Muscle layer of colon (tissue), 2 donors: ENCODE measurements at regions not wholly inside any gene's neighbourhood (a gene's known extent, or its start where the extent isn't known, plus 50 kb on each side); places are given as distances from the start of the nearest gene placed in this dataset.

Experiments used
- H3K27ac ChIP-seq: one replicate; pipeline ENCODE4 v1.7.0; 2013; ENCODE audit warnings: low read depth, mild to moderate bottlenecking, low read length, moderate library complexity
- H3K27me3 ChIP-seq, 2 donors: one replicate each; pipeline ENCODE4 v1.7.0; 2013; ENCODE audit warnings: low read length in 2 of 2, mild to moderate bottlenecking in 2 of 2; ENCODE audit not compliant: insufficient read depth in 2 of 2, control insufficient read depth in 1 of 2
- H3K36me3 ChIP-seq: one replicate; pipeline ENCODE4 v1.7.0; 2013; ENCODE audit warnings: mild to moderate bottlenecking, low read length; ENCODE audit not compliant: insufficient read depth
- H3K4me1 ChIP-seq: one replicate; pipeline ENCODE4 v1.7.0; 2013; ENCODE audit warnings: mild to moderate bottlenecking, low read length; ENCODE audit not compliant: insufficient read depth
- H3K4me3 ChIP-seq, 2 donors: one replicate each; pipeline ENCODE4 v1.7.0; 2013; ENCODE audit warnings: low read length in 2 of 2, low read depth in 1 of 2, mild to moderate bottlenecking in 1 of 2, moderate library complexity in 1 of 2
- H3K9ac ChIP-seq: one replicate; pipeline ENCODE4 v1.7.0; 2013; ENCODE audit warnings: low read length
- H3K9me3 ChIP-seq: one replicate; pipeline ENCODE4 v1.7.0; 2013; ENCODE audit warnings: mild to moderate bottlenecking, low read length
- donor health status: abdominal sarcoma.
- donor health status: Adenocarcinoma of cecum.

DNA sequence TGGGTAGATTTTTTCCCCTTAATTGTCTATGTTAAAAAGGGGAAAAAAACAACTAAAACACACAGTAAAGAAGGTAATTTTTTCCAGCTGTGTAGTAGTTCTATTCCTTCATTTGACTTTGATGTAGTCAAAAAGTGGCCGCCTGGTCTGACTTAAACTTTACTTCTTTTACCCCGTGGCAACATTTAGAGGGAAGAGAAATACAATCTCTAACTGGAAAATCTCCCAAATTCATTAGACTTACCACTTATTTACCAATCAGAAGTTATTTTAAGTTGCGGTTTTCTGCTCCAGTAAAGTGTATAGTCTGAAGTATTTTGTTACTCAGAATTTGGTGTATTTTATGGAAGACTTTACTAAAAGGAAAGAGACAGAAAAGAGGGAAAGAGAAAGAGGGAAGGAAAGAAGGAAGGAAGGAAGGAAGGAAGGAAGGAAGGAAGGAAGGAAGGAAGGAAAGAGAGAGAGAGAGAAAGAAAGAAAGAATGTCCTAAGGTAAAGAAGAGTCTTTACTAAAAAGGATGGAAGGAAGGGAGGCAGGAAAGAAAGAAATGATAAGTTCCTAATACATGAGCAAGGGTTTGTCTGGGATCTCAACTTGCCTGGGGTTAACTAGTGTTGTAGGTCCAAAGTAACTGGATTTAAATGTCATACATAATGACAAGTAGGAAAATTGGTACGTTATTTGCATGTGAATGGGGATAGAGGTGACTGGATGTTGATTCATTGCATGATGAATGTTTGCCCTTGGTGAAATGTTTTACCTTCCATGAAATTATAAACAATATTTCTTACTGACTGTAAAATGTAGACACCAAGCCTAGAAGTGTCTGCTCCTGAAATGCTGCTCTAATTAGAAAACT lies 135.1 kb downstream of the SAMD5 start:
- H3K9me3 ChIP-seq = no peaks in the 10 kb centered on the region
- H3K4me1 ChIP-seq = no peaks in the 10 kb centered on the region
- H3K27ac ChIP-seq = no peak overlapping the region
- H3K9ac ChIP-seq = no peak overlapping the region
- H3K27me3 ChIP-seq = no peaks in the 10 kb centered on the region
- no peak overlapping the region for H3K4me3 ChIP-seq
- no peaks in the 10 kb centered on the region for H3K36me3 ChIP-seq

GRCh38 chr6:147648916-147649315 lies 140.4 kb downstream of the SAMD5 start:
- Histone ChIP-seq H3K4me3 (no peak overlapping the region), H3K36me3 (no peaks in the 10 kb centered on the region), H3K27ac (no peak overlapping the region), H3K27me3 (no peaks in the 10 kb centered on the region), H3K4me1 (no peaks in the 10 kb centered on the region), H3K9ac (no peak overlapping the region), H3K9me3 (no peaks in the 10 kb centered on the region)

DNA sequence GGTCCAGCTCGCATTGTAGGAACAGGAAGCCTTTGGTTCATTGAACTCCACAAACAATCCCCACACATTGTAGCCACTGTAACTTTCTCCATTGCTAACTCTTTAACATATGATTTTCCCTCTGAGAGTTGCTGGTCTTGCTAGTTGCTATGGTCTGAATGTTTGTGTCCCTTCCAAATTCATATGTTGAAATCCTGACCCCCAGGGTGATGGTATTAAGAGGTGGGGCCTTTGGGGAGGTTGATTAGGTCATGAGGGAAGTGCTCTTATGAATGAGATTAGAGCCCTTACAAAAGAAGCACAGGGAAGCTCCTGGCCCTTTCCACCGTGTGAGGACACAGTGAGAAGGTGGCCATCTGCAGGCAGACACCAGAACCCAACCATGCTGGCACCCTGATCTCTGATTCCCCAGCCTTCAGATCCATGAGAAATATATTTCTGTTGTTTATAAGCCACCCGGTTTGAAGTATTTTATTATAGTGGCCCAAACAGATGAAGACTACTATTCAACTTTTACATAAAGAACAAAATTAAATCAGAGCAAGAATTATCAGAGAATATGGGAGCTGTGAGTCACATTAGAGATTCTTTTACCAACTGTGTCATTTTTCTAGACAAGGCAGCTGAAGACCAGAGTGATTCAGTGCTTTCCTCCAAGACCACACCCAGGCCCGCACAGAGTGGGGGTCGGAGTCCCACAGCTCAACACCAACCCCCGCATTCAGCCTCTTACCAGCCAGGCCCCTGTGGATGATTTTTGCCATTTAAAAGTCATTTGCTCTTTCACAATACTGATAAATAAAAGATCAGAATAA lies 143.0 kb downstream of the SAMD5 start:
- Histone ChIP-seq H3K4me1 (no peaks in the 10 kb centered on the region), H3K36me3 (no peaks in the 10 kb centered on the region), H3K4me3 (no peak overlapping the region), H3K9me3 (no peaks in the 10 kb centered on the region), H3K27ac (no peak overlapping the region), H3K9ac (no peak overlapping the region), H3K27me3 (no peaks in the 10 kb centered on the region)

DNA sequence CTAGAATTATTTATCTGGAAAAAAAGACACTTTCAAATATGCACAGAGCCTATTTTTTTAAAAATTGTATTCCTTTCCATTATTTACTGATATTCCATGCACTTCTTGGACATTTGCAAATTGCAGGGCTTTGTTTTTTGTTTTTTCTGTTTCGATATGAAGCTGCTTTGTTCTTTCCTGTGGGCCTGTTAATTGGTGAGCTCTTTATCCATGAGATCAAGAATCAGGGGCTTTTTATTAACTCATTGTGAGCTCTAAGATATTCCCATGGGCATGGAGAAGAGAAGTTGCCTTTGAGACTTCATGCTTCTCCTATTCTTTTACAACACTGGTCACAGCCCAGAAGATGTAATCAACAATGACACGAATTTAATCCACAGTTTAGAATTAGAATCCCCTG lies 145.1 kb downstream of the SAMD5 start:
- no peak overlapping the region for H3K27ac ChIP-seq
- H3K4me3 ChIP-seq = no peak overlapping the region
- H3K36me3 ChIP-seq = no peaks in the 10 kb centered on the region
- H3K4me1 ChIP-seq = no peaks in the 10 kb centered on the region
- no peak overlapping the region for H3K9ac ChIP-seq
- H3K9me3 ChIP-seq = no peaks in the 10 kb centered on the region
- H3K27me3 ChIP-seq = no peaks in the 10 kb centered on the region

GRCh38 chr6:147654103-147654845 lies 145.8 kb downstream of the SAMD5 start:
- Histone ChIP-seq H3K9me3 (no peaks in the 10 kb centered on the region), H3K4me1 (no peaks in the 10 kb centered on the region), H3K27me3 (no peaks in the 10 kb centered on the region), H3K27ac (no peak overlapping the region), H3K9ac (no peak overlapping the region), H3K4me3 (no peak overlapping the region), H3K36me3 (no peaks in the 10 kb centered on the region)

- H3K4me1 ChIP-seq = no peaks in the 10 kb centered on the region
- H3K9ac ChIP-seq = no peak overlapping the region
- no peaks in the 10 kb centered on the region for H3K36me3 ChIP-seq
- no peak overlapping the region for H3K4me3 ChIP-seq
- no peaks in the 10 kb centered on the region for H3K9me3 ChIP-seq
- H3K27me3 ChIP-seq = no peaks in the 10 kb centered on the region
- H3K27ac ChIP-seq = no peak overlapping the region
Observed at GRCh38 chr6:147660334-147661311, 152.1 kb downstream of the SAMD5 start.

GRCh38 chr6:147662646-147663045 lies 154.2 kb downstream of the SAMD5 start:
- H3K4me3 ChIP-seq = no peak overlapping the region
- H3K4me1 ChIP-seq = no peaks in the 10 kb centered on the region
- H3K27ac ChIP-seq = no peak overlapping the region
- no peak overlapping the region for H3K9ac ChIP-seq
- no peaks in the 10 kb centered on the region for H3K36me3 ChIP-seq
- no peaks in the 10 kb centered on the region for H3K27me3 ChIP-seq
- H3K9me3 ChIP-seq = no peaks in the 10 kb centered on the region

DNA sequence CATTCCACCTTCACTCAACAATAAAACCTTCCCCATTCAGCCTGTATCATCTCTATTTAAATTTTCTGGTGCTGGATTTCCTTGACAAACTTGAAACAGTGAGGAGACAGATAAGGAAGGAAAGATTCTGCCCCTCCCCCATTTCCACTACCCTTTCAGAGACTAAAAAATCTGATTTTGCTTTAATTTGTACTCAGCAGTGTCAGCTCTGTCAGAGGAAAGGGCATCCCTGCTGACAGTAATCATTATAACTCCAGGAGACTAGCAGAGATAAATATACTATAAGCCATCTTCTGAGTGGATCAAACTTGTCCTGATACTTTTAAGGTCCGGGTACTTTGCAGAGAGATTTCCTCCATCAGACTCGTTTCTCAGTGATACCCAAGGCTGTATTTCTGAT lies 155.6 kb downstream of the SAMD5 start:
- no peaks in the 10 kb centered on the region for H3K9me3 ChIP-seq
- no peak overlapping the region for H3K4me3 ChIP-seq
- H3K27me3 ChIP-seq = no peaks in the 10 kb centered on the region
- no peak overlapping the region for H3K9ac ChIP-seq
- H3K27ac ChIP-seq = no peak overlapping the region
- H3K36me3 ChIP-seq = no peaks in the 10 kb centered on the region
- H3K4me1 ChIP-seq = no peaks in the 10 kb centered on the region

DNA sequence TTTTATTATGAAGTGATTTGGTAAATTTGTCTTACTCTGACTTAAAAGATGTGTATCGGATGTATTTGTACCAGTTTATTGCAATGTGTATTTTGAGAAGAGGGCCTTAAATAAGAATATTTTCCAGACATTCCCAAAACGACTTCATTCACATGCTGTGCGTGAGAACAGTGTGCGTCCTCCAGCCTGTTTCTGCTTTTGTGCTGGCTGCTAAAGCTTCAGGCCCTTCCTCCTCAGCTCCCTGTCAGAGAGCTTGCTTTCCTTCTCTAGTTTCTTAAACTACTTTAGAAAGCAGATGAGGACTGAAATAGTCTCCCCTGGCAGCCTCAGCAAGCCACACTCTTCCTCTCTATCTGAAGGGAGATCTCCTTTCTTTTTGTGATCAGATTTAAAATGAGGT lies 157.8 kb downstream of the SAMD5 start:
- Histone ChIP-seq H3K27ac (no peak overlapping the region), H3K36me3 (no peaks in the 10 kb centered on the region), H3K9me3 (peaks cover 9% of the 10 kb centered on the region), H3K4me1 (no peaks in the 10 kb centered on the region), H3K4me3 (no peak overlapping the region), H3K9ac (no peak overlapping the region), H3K27me3 (no peaks in the 10 kb centered on the region)

DNA sequence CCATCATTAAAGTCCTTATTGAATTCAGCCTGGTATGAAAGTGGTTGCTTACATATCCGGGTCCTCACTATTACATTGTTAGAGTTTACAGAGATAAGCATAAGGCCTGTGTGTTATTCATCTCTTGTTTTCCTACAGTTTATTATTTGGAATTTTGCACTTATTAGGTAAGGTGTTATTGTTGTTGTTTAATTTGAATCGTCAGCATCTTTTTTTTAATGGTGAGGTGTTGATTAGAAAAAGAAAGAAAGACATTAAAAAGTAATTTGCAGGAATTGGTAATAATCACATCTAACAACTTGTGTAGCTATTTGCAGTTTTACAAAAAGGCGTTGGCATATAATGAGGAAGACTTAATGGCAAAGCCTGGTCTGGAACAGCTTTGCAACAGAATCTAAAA lies 158.6 kb downstream of the SAMD5 start:
- H3K4me3 ChIP-seq = no peak overlapping the region
- no peaks in the 10 kb centered on the region for H3K27me3 ChIP-seq
- no peaks in the 10 kb centered on the region for H3K4me1 ChIP-seq
- H3K36me3 ChIP-seq = no peaks in the 10 kb centered on the region
- H3K9me3 ChIP-seq = peaks cover 9% of the 10 kb centered on the region
- no peak overlapping the region for H3K9ac ChIP-seq
- H3K27ac ChIP-seq = no peak overlapping the region
